ENCODE measurements at regions not wholly inside any gene's neighbourhood (a gene's known extent, or its start where the extent isn't known, plus 50 kb on each side); places are given as distances from the start of the nearest gene placed in this dataset.

DNA sequence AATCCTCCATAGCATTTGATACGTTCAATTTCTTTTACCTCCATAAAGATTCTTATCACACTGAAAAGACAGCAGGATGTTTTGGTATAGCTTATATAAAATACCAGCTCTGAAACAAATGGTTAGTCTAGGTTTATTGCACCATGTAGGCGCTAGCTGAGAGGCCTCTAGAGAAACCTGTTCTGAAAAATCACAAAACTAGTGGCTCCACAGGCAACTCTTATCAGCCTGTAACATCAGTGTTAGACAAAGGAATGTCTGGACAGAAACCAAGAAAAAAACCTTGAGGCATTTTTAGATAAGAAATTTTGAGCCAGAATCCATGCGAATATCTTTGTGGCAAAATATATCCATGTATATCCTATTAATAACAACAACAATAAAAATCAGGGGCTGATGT lies 440.4 kb upstream of the MAP2 start:
- TF ChIP-seq, protein P1, sequence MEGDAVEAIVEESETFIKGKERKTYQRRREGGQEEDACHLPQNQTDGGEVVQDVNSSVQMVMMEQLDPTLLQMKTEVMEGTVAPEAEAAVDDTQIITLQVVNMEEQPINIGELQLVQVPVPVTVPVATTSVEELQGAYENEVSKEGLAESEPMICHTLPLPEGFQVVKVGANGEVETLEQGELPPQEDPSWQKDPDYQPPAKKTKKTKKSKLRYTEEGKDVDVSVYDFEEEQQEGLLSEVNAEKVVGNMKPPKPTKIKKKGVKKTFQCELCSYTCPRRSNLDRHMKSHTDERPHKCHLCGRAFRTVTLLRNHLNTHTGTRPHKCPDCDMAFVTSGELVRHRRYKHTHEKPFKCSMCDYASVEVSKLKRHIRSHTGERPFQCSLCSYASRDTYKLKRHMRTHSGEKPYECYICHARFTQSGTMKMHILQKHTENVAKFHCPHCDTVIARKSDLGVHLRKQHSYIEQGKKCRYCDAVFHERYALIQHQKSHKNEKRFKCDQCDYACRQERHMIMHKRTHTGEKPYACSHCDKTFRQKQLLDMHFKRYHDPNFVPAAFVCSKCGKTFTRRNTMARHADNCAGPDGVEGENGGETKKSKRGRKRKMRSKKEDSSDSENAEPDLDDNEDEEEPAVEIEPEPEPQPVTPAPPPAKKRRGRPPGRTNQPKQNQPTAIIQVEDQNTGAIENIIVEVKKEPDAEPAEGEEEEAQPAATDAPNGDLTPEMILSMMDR (conservative IDR thresholded peaks at IDR 0.05; ENCODE audit: low read depth, low read length) = no peak
- TF ChIP-seq EZH2phosphoT487 (IDR thresholded peaks at IDR 0.05; ENCODE audit: borderline replicate concordance, low read length) (no peak), EZH2 (IDR thresholded peaks at IDR 0.05; ENCODE audit: low read length, unreplicated experiment) (no peak)

All from PC-3 (cell line).